ENCODE measurements at regions not wholly inside any gene's neighbourhood (a gene's known extent, or its start where the extent isn't known, plus 50 kb on each side); places are given as distances from the start of the nearest gene placed in this dataset.
"Not testable (repeated sequence)": the region's sequence is repeated elsewhere in the genome, so short reads cannot be mapped to it uniquely, and the experiment has no call there.

DNA sequence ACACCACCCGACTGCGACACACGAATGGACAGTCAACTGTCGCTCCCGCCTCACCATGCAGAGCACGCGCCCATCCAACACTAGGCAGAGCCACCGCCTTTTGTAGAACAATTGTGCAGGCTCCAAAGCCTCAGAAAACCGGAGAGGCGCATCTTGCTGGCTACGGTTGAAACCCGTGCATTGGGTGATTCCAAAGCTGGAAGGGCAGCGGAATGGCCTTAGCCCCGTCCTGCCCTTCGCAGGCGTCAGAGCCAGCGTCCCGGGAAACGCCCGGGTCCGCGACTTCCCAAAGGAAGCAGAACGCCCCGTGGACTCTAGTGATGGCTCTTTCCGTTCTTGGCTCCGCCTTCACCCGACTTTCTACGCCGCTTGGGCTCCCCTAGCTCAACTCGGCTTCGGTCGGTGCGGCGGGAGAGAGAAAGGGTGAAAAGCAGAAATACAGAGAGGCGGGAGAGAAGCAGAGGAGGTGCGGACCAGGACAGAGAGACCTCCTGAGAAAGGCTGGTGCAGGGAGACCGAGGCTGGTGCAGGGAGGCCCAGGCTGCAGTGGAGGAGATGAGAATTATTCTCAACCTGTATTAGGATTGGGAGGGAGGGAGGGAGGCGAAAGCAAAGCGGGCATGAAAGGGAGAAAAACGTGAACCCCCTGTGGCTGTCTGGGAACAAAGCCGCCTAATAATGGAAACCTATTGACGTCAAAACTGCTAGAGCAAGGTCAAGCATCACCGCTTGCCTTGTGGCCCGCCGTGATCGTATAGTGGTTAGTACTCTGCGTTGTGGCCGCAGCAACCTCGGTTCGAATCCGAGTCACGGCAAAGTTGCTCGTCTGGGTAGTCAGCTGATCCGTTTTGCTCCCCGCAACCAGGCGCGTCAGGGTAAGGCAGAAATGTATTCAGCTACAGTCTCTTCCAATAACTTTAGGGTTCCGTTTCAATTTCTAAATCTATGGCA lies 99.5 kb downstream of the PRKAB2 start:
- Histone ChIP-seq H2AFZ (ENCODE audit: low read length) (peak overlapping the region; percentile 36; the same call in 1 of the 2 replicates), H3F3A (ENCODE audit: insufficient read depth, low read length) (no peaks in the 10 kb centered on the region), H3K4me3 (ENCODE audit: low read length) (peak overlapping the region; percentile 46), H3K4me1 (ENCODE audit: low read length) (no peaks in the 10 kb centered on the region), H3K4me2 (ENCODE audit: low read depth, low read length) (peak overlapping the region; percentile 15; the same call in 1 of the 2 replicates), H4K20me1 (ENCODE audit: insufficient read depth, low read length) (no peaks in the 10 kb centered on the region), H3K79me2 (ENCODE audit: low read length) (no peaks in the 10 kb centered on the region), H3K9me2 (replicated peaks; ENCODE audit: insufficient read depth, low read length) (no peaks in the 10 kb centered on the region), H3K9me3 (replicated peaks; ENCODE audit: insufficient read depth, low read length) (no peaks in the 10 kb centered on the region), H3K27me3 (replicated peaks; ENCODE audit: insufficient read depth, low read length) (no peaks in the 10 kb centered on the region), H3K36me3 (replicated peaks; ENCODE audit: insufficient read depth, low read length) (no peaks in the 10 kb centered on the region), H3K27ac (ENCODE audit: low read length) (peak overlapping the region; percentile 23; the same call in 1 of the 2 replicates), H3K9ac (ENCODE audit: low read length) (no peak overlapping the region)
- no peak for TF ChIP-seq CTCF (IDR thresholded peaks at IDR 0.05; ENCODE audit: low read length)
- no peak for TF ChIP-seq EZH2phosphoT487 (IDR thresholded peaks at IDR 0.05; ENCODE audit: low read length)
- TF ChIP-seq EZH2 (optimal IDR thresholded peaks at IDR 0.05; ENCODE audit: low read depth, low read length): no peak
- DNase-seq: peak; percentile 36

DNA sequence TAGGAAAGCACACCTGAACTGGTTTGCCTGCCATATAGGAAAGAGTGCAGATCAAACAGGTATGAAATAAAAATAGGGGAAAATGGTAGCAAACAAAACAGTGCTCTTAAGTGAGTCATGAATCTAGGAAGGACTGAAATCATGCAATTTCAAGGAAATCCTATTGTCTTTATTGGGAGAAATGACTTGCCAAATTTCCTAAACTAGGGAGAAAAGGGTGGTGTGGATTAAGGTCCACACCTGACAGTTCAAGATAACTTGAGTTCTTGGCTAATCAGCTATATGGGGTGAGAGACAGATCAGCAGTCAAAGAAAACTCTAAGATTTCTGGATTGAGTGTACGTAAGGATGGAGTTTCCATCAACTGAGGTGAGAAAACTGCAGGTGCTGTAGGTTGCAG lies 101.1 kb downstream of the PRKAB2 start:
- Histone ChIP-seq H3K9me2 (replicated peaks; ENCODE audit: insufficient read depth, low read length) (no peaks in the 10 kb centered on the region), H3F3A (ENCODE audit: insufficient read depth, low read length) (no peaks in the 10 kb centered on the region), H3K9ac (ENCODE audit: low read length) (no peak overlapping the region), H3K4me1 (ENCODE audit: low read length) (no peaks in the 10 kb centered on the region), H3K4me3 (ENCODE audit: low read length) (no peak overlapping the region), H3K36me3 (replicated peaks; ENCODE audit: insufficient read depth, low read length) (no peaks in the 10 kb centered on the region), H3K27me3 (replicated peaks; ENCODE audit: insufficient read depth, low read length) (no peaks in the 10 kb centered on the region), H3K79me2 (ENCODE audit: low read length) (no peaks in the 10 kb centered on the region), H4K20me1 (ENCODE audit: insufficient read depth, low read length) (no peaks in the 10 kb centered on the region), H3K27ac (ENCODE audit: low read length) (no peak overlapping the region), H3K9me3 (replicated peaks; ENCODE audit: insufficient read depth, low read length) (no peaks in the 10 kb centered on the region), H3K4me2 (ENCODE audit: low read depth, low read length) (no peak overlapping the region), H2AFZ (ENCODE audit: low read length) (no peak overlapping the region)
- DNase-seq: no peak
- TF ChIP-seq EZH2 (optimal IDR thresholded peaks at IDR 0.05; ENCODE audit: low read depth, low read length): no peak
- TF ChIP-seq EZH2phosphoT487 (IDR thresholded peaks at IDR 0.05; ENCODE audit: low read length): no peak
- TF ChIP-seq CTCF (IDR thresholded peaks at IDR 0.05; ENCODE audit: low read length): no peak

DNA sequence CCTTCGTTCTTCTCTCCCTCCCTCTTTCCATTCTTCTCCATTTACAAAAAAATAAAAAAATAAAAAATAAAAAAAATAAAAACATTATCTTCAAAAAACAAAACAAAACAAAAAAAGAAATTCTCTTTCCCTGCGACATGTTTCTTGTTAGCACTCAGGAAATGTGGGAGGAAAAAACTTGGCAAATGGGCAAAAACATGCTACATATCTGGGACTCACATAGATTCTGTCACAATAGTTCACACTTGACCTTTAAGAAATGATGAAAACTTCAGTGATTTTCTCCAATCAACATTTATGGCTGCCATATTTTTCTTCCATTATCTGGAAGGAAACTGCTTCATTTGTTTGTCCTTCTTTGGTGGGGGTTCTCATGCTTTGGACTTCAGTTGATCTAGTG lies 109.3 kb downstream of the PRKAB2 start:
- Histone ChIP-seq H3K4me2 (ENCODE audit: low read depth, low read length) (no peak overlapping the region), H3K9me3 (replicated peaks; ENCODE audit: insufficient read depth, low read length) (no peaks in the 10 kb centered on the region), H3F3A (ENCODE audit: insufficient read depth, low read length) (no peaks in the 10 kb centered on the region), H3K4me3 (ENCODE audit: low read length) (no peak overlapping the region), H3K27me3 (replicated peaks; ENCODE audit: insufficient read depth, low read length) (no peaks in the 10 kb centered on the region), H3K4me1 (ENCODE audit: low read length) (no peaks in the 10 kb centered on the region), H3K36me3 (replicated peaks; ENCODE audit: insufficient read depth, low read length) (no peaks in the 10 kb centered on the region), H2AFZ (ENCODE audit: low read length) (no peak overlapping the region), H3K9ac (ENCODE audit: low read length) (no peak overlapping the region), H3K27ac (ENCODE audit: low read length) (no peak overlapping the region), H4K20me1 (ENCODE audit: insufficient read depth, low read length) (no peaks in the 10 kb centered on the region), H3K79me2 (ENCODE audit: low read length) (no peaks in the 10 kb centered on the region), H3K9me2 (replicated peaks; ENCODE audit: insufficient read depth, low read length) (no peaks in the 10 kb centered on the region)
- no peak for TF ChIP-seq EZH2 (optimal IDR thresholded peaks at IDR 0.05; ENCODE audit: low read depth, low read length)
- no peak for TF ChIP-seq CTCF (IDR thresholded peaks at IDR 0.05; ENCODE audit: low read length)
- no peak for TF ChIP-seq EZH2phosphoT487 (IDR thresholded peaks at IDR 0.05; ENCODE audit: low read length)
- DNase-seq: no peak

GRCh38 chr1:147061880-147062279 lies 110.4 kb downstream of the PRKAB2 start:
- not testable (repeated sequence) for H3K4me1 ChIP-seq (ENCODE audit: low read length); H3K27me3 ChIP-seq (replicated peaks; ENCODE audit: insufficient read depth, low read length); H3K9me3 ChIP-seq (replicated peaks; ENCODE audit: insufficient read depth, low read length); H3F3A ChIP-seq (ENCODE audit: insufficient read depth, low read length); H2AFZ ChIP-seq (ENCODE audit: low read length); H3K79me2 ChIP-seq (ENCODE audit: low read length); H3K9ac ChIP-seq (ENCODE audit: low read length); H4K20me1 ChIP-seq (ENCODE audit: insufficient read depth, low read length); H3K9me2 ChIP-seq (replicated peaks; ENCODE audit: insufficient read depth, low read length); H3K27ac ChIP-seq (ENCODE audit: low read length); H3K4me3 ChIP-seq (ENCODE audit: low read length); H3K36me3 ChIP-seq (replicated peaks; ENCODE audit: insufficient read depth, low read length); DNase-seq; H3K4me2 ChIP-seq (ENCODE audit: low read depth, low read length)
